ENCODE measurements at regions not wholly inside any gene's neighbourhood (a gene's known extent, or its start where the extent isn't known, plus 50 kb on each side); places are given as distances from the start of the nearest gene placed in this dataset.

- H3K14ac ChIP-seq (replicated peaks; ENCODE audit: low read depth, low read length), result peak overlapping the region; percentile 73
- H3K4me2 ChIP-seq (ENCODE audit: low read depth, low read length), result no peak overlapping the region
- H3K9me3 ChIP-seq (ENCODE audit: control insufficient read depth, insufficient read depth, low read length), result no peaks in the 10 kb centered on the region
- no peak overlapping the region for H3K9ac ChIP-seq (ENCODE audit: low read depth, low read length)
- DNase-seq (no peak), ATAC-seq (ENCODE audit: low read depth) (no peak)
- H3K4me1 ChIP-seq (ENCODE audit: control insufficient read depth, insufficient read depth, low read length), result peaks cover 7% of the 10 kb centered on the region
- peak overlapping the region; percentile 30; the same call in 1 of the 2 replicates for H3K4ac ChIP-seq (ENCODE audit: low read depth, low read length)
- H2BK20ac ChIP-seq (ENCODE audit: low read depth, low read length), result no peak overlapping the region; the same call in 1 of the 2 replicates
- no peaks in the 10 kb centered on the region for H3K36me3 ChIP-seq (ENCODE audit: control insufficient read depth, insufficient read depth, low read length)
- peaks cover 3% of the 10 kb centered on the region for H3K9me1 ChIP-seq (ENCODE audit: insufficient read depth, low read length)
- H2BK5ac ChIP-seq (ENCODE audit: low read depth, low read length, poor library complexity, severe bottlenecking), result no peak overlapping the region
- H3K4me3 ChIP-seq (ENCODE audit: insufficient read depth, low read depth, low read length), result no peak overlapping the region
- peak overlapping the region; percentile 76; the same call in 1 of the 3 replicates for H2BK15ac ChIP-seq (ENCODE audit: low read depth, low read length)
- peak overlapping the region; percentile 24; the same call in 1 of the 2 replicates for H4K91ac ChIP-seq (ENCODE audit: insufficient read depth, low read depth, low read length)
- H2AK5ac ChIP-seq (ENCODE audit: low read depth, low read length), result peak overlapping the region; percentile 74; the same call in 1 of the 2 replicates
- H3K18ac ChIP-seq (ENCODE audit: low read depth, low read length), result no peak overlapping the region
- H2AFZ ChIP-seq (replicated peaks; ENCODE audit: low read length, poor library complexity), result no peak overlapping the region
- ChIA-PET POLR2A (ENCODE audit: unreplicated experiment) (no interaction called here), CTCF (no interaction called here)
- H4K5ac ChIP-seq (ENCODE audit: low read depth, low read length), result no peak overlapping the region
- no peaks in the 10 kb centered on the region for H3K79me1 ChIP-seq (ENCODE audit: low read depth in 1 of 2, low read length in 2 of 2)
- intact Hi-C loops (cut with micrococcal nuclease) (no loop called here), dilution Hi-C loops (cut with HindIII; ENCODE audit: low sequenced_read_pairs, unreplicated experiment) (no loop called here), in situ Hi-C loops (cut with MboI; ENCODE audit: low sequenced_read_pairs) (no loop called here)
- H4K8ac ChIP-seq (ENCODE audit: low read depth in 2 of 2, low read length in 2 of 2), result no peak overlapping the region
- no TSS peak for BruUV-seq (replicated peaks)
- peak overlapping the region; percentile 29; the same call in 1 of the 2 replicates for H3K23ac ChIP-seq (ENCODE audit: low read depth, low read length)
- H4K20me1 ChIP-seq (ENCODE audit: insufficient read depth, low read length), result no peaks in the 10 kb centered on the region
- no peak overlapping the region for H2AK9ac ChIP-seq (replicated peaks; ENCODE audit: low read depth, low read length, poor library complexity)
- 77% methylated on average over 2 of the region's 3 CpGs; no CpG with 5 or more reads in 1 of the 2 experiments for WGBS, 2 experiments (ENCODE audit: extremely low coverage in 2 of 2, insufficient read length in 1 of 2)
- TF ChIP-seq RAD21 (IDR thresholded peaks at IDR 0.05; ENCODE audit: low read length) (no peak), CTCF (conservative IDR thresholded peaks at IDR 0.05; ENCODE audit: low read depth, low read length) (no peak), MXI1 (IDR thresholded peaks at IDR 0.05; ENCODE audit: borderline replicate concordance, low read depth, low read length) (no peak), MAFK (IDR thresholded peaks at IDR 0.05; ENCODE audit: low read depth, low read length) (no peak), CEBPB (IDR thresholded peaks at IDR 0.05; ENCODE audit: low read depth, low read length) (no peak), RCOR1 (IDR thresholded peaks at IDR 0.05; ENCODE audit: insufficient replicate concordance, low read length) (no peak), NFE2L2 (IDR thresholded peaks at IDR 0.05; ENCODE audit: low read depth, low read length) (no peak), RFX5 (IDR thresholded peaks at IDR 0.05; ENCODE audit: low read depth, low read length) (no peak), CHD1 (IDR thresholded peaks at IDR 0.05; ENCODE audit: low read depth, low read length) (no peak), FOS (IDR thresholded peaks at IDR 0.05; ENCODE audit: low read depth, low read length) (no peak), MAZ (IDR thresholded peaks at IDR 0.05; ENCODE audit: borderline replicate concordance, low read depth, low read length) (no peak), USF2 (IDR thresholded peaks at IDR 0.05; ENCODE audit: low read depth, low read length) (no peak), ELK1 (IDR thresholded peaks at IDR 0.05; ENCODE audit: borderline replicate concordance, low read depth, low read length) (no peak), BHLHE40 (IDR thresholded peaks at IDR 0.05; ENCODE audit: low read depth, low read length) (no peak)
- H3K27me3 ChIP-seq (ENCODE audit: control insufficient read depth, insufficient read depth, low read length), result peaks cover 3% of the 10 kb centered on the region
- no peak overlapping the region for H3K56ac ChIP-seq (ENCODE audit: extremely low read depth, insufficient read depth, low read length)
- no peak overlapping the region for H3K27ac ChIP-seq (ENCODE audit: insufficient read depth, low read length)
- H2BK120ac ChIP-seq (ENCODE audit: low read depth, low read length), result no peak overlapping the region
Observed at GRCh38 chr1:184292101-184292500, 94.7 kb upstream of the C1orf21 start.
